ENCODE measurements at regions not wholly inside any gene's neighbourhood (a gene's known extent, or its start where the extent isn't known, plus 50 kb on each side); places are given as distances from the start of the nearest gene placed in this dataset.

- TF ChIP-seq ZBTB33 (IDR thresholded peaks at IDR 0.05; ENCODE audit: extremely low read depth, insufficient replicate concordance, low read length) (no peak), CTCF (IDR thresholded peaks at IDR 0.05 in 2 of 3, conservative IDR thresholded peaks at IDR 0.05 in 1 of 3; ENCODE audit: borderline replicate concordance in 1 of 3, insufficient read depth in 1 of 3, low read depth in 2 of 3, low read length in 2 of 3) (no peak), POLR2A (IDR thresholded peaks at IDR 0.05; ENCODE audit: borderline replicate concordance, extremely low read depth, insufficient read depth, insufficient read length) (no peak), POLR2AphosphoS5 (IDR thresholded peaks at IDR 0.05; ENCODE audit: low read depth, low read length) (no peak), MAX (IDR thresholded peaks at IDR 0.05) (no peak)
These were observed 282.8 kb upstream of the FOXQ1 start for GRCh38 chr6:1029141-1029540.
